HG02623 (cell line): ENCODE measurements at regions not wholly inside any gene's neighbourhood (a gene's known extent, or its start where the extent isn't known, plus 50 kb on each side); places are given as distances from the start of the nearest gene placed in this dataset.
"Not testable (repeated sequence)": the region's sequence is repeated elsewhere in the genome, so short reads cannot be mapped to it uniquely, and the experiment has no call there.

Experiments
- ATAC-seq: cut with Tn5 transposase; IDR thresholded peaks from one replicate; pipeline ENCODE4 v1.9.1; 2021; ENCODE audit warnings: moderate library complexity; ENCODE audit not compliant: unreplicated experiment

- not testable (repeated sequence) for ATAC-seq
Observed at GRCh38 chr15:83335542-83335941, 51.1 kb upstream of the BNC1 start.

DNA sequence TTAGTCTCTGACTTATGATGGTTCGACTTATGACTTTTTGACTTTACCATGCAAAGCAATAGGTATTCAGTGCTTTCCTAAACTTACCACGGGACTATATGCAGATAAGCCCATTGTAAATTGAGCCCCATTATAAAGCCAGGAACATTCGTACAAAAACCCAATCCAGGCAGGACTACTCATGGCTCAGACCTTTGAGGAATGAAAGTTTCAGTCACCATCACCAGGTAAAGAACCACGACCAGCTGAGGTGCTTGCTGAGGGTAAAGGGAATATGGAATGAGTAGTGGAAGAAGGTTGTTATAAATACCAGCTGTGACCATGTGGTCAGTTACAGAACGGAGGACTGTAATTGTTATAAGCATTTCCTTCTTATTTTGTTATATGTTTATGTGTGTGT is 54.9 kb upstream of the BNC1 start:
- no peak for ATAC-seq

- ATAC-seq, result no peak
Observed at GRCh38 chr15:83340087-83340486, 55.6 kb upstream of the BNC1 start.

- ATAC-seq, result no peak
Observed at GRCh38 chr15:83346342-83346741, 61.9 kb upstream of the BNC1 start.

GRCh38 chr15:83352119-83352518 is 67.7 kb upstream of the BNC1 start:
- ATAC-seq, result no peak

GRCh38 chr15:83356501-83357399 is 72.3 kb upstream of the BNC1 start:
- ATAC-seq, result no peak

- no peak for ATAC-seq
Observed at GRCh38 chr15:83358972-83359564, 74.6 kb upstream of the BNC1 start.

- ATAC-seq, result no peak
Observed at GRCh38 chr15:83362706-83363105, 78.2 kb upstream of the BNC1 start.

GRCh38 chr15:83364501-83364900 is 80.0 kb upstream of the BNC1 start:
- no peak for ATAC-seq

- no peak for ATAC-seq
Observed at GRCh38 chr15:83365370-83365938, 81.0 kb upstream of the BNC1 start.

GRCh38 chr15:83372434-83372891 is 74.7 kb upstream of the SH3GL3 start:
- ATAC-seq, result no peak

DNA sequence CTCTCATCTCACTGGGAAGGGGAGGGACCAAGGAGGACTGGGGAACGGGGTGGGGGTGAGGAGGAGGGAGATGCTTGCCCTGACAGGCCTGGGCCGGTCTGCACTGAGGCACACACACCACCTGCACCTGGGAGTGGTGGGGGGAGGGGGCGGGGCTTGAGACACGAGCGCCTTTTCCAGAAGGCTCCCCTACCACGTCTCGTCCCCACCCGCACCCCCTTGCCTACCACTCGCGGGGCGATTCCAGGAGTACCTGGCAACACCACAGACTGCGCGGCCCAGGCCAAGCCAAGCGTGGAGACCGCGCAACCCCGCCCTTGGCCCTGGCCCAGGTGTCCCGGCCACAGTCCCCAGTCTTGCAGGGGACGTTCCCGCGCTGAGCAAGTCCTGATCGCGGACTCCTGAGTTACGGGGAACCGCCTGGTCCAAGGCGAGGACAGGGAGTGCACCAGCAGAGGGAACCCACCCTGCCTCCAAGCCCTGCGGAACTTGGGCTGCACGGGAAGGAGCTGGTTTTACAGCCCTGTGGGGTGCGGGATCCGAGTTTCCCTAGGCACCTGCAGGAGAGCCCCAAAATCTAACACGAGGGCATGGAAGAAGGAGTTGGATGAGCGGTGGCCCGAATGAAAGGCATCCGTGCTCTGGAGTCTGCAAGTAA is 68.1 kb upstream of the SH3GL3 start:
- ATAC-seq, result no peak

- ATAC-seq, result no peak
Observed at GRCh38 chr15:83379579-83379959, 67.6 kb upstream of the SH3GL3 start.

GRCh38 chr15:83380059-83380458 is 67.1 kb upstream of the SH3GL3 start:
- no peak for ATAC-seq

DNA sequence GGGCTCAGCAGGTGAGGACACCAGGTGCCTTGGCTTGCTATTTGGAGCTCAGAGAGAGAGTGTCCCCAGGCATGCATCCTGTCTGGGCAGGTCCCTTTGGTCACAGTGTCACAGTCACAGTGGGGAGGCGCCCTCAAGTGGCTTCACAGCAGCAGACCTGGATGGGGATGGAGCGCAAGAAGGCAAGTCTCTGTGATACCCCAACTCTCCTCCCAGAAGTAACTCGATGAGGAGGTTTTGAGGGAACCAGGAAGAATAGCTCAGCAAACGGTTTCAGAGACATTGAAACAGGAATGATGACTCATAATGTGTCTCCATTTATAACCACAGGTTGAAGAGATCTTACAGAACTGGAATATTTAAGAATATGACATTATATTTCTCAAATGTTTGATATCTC is 66.5 kb upstream of the SH3GL3 start:
- peak; percentile 72 for ATAC-seq

DNA sequence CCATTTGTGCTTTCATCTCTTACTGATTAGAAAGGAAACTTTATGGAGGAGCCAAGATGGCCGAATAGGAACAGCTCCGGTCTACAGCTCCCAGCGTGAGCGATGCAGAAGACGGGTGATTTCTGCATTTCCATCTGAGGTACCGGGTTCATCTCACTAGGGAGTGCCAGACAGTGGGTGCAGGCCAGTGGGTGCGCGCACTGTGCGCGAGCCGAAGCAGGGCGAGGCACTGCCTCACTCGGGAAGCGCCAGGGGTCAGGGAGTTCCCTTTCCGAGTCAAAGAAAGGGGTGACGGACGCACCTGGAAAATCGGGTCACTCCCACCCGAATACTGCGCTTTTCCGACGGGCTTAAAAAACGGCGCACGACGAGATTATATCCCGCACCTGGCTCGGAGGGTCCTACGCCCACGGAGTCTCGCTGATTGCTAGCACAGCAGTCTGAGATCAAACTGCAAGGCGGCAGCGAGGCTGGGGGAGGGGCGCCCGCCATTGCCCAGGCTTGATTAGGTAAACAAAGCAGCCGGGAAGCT is 63.5 kb upstream of the SH3GL3 start:
- not testable (repeated sequence) for ATAC-seq

DNA sequence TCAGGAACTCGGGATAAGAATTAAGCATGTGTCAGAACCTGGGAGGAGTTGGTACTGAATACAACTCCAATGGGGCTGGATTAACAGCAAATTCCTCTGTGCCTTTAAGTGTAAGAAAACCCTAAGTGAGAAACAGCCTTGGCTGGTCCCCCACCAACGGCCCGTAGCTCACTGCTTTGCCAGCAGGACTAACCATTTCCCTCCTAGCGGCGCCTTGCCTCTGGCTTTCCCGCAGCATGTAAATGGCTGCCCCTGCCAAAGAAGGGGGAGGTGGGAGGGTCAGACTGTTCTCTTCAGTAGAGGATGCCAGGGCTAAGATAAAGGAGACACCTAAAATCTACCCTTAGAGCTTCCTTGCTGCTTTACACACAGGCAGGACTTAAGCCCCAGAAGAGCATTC is 51.0 kb upstream of the SH3GL3 start:
- no peak for ATAC-seq
